GM18909 (cell line): ENCODE measurements at regions not wholly inside any gene's neighbourhood (a gene's known extent, or its start where the extent isn't known, plus 50 kb on each side); places are given as distances from the start of the nearest gene placed in this dataset.

ENCODE experiments used
- ATAC-seq: cut with Tn5 transposase; IDR thresholded peaks from one replicate; pipeline ENCODE4 v1.9.1; 2021; ENCODE audit warnings: mild to moderate bottlenecking; ENCODE audit not compliant: unreplicated experiment, poor library complexity

DNA sequence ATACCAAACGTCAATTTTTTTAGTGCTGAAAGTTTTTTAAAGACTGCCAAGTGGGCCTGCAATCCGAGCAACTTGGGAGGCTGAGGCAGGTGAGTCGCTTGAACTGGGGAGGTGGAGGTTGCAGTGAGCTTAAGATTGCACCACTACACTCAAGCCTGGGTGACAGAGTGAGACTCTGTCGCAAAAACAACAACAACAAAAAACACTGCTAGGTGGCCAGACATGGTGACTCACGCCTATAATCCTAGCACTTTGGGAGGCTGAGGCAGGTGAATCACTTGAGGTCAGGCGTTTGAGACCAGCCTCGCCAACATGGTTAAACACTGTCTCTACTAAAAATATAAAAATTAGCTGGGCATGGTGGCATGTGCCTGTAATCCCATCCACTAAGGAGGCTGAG lies 202.8 kb upstream of the COPS8 start:
- no peak for ATAC-seq

DNA sequence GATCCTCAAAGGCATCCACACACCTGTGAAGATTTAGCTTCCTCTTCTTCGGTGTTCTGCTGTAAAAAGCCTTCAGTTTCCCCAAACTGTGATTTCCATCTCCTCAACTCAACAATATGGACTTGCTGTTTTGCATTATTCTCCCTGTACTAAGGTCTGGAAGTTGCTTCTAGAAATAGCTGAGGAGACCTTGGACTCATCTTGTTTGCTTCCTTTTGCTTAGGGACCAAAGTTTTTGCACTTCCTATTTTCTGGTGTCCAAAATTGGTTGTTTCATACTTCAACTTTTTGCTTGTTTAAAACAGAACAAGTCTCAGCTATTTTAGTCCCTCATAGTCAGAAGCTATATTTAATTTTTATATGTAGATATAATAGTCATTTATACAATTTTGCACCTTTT lies 201.9 kb upstream of the COPS8 start:
- ATAC-seq: no peak

DNA sequence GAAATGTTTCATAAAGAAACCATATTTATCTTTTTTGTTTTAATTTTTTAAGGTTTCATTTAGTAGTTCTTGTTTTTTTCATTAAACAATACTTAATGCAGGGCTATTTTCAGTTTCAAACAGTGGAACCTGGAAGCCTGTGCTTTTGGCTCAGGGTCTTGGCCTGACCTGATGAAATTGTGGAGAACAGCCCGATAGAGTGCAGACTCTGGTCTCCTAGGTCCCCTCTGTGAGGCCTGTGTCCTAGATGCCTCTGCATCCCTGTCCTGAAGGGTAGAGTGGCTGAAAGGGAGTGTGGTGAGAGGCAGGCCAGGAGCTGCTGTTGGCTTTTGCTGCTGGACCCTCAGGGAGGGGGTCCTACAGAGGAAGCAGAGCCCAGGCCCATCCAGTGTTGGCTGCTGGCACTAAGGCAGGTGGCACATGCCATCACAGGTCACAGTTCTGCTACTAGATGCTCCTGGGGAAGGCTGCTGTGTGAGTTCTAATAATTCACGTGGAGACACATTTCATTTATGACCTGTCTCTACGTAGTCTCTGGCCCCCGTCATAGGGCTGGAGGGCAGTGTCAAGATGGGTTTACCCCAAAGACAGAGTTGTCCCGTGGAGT lies 201.0 kb upstream of the COPS8 start:
- ATAC-seq: no peak

DNA sequence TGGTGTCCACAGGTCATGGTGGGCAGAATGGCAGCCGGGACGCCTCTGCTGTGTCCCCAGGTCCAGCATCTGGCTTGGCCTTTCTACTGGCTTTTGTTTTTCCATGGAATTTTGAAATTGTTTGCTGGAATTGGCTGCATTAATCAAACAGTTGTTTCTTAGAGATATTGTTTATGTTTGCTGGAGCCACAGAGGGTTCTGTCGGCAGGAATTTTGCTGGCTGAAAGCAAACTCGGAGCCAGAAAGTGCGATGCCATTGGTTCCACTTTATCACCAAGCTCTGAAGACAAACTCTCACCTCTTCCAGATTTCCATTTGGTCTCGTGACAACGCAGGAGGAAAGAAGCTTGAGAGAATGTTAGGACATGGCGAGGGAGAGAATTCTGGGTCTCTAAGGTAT lies 199.2 kb upstream of the COPS8 start:
- ATAC-seq: no peak

DNA sequence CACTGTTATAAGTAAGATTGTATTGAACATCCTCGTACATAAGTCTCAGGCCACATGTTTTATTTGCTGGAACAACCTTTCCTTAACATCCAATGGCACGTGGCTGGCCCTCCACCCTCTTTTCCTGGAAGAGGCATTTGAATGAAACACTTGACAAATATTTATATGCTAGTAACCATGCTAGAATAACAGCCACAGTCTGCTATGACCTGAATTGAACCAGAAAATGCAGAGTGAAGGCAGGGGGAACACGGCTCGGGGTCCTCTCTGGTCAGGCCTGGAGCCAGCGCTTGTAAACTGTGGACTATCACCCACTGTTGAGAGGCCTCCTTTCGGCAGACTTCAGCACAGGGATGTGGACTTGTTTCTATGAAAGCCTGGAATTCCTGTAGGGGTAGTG lies 198.2 kb upstream of the COPS8 start:
- ATAC-seq: no peak

DNA sequence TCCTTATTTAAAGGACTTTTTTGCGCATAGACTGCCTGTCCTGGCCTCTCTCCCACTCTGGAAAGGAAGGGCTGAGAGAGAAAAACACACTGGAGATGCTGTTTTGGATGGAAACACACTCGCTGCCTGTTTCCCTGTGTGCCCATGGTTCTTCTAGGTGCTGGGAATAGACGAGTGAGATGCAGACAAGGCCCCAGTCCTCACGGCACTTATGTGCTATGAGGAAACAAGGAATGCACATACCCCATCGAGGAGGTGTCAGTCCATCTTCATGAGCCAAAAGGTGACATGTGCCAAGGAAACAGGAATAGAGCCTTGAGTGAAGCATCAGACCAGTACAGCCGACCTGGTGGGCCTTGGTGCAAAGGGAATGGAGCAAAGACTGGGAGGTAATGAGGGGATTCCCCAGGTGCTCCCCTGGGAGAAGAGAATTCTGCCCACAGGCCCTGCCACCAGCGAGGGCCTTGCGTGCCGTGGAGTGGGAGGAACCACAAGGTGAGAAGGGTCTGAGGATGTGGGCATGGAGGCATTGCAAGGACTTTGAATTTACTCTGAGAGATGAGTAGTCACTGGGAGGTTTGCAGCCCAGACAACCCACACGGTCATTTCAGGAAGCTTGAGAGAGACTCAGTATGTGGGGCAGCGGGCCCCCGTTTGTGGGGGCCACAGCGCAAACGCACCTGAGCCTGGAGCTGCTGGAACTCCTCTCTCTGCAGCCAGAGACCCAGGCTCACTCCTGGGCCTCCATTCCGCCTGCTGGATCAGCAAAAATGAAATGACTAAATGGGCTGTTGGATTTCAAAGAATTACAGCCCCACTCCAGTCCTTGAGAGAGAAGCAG lies 197.5 kb upstream of the COPS8 start:
- ATAC-seq: no peak

DNA sequence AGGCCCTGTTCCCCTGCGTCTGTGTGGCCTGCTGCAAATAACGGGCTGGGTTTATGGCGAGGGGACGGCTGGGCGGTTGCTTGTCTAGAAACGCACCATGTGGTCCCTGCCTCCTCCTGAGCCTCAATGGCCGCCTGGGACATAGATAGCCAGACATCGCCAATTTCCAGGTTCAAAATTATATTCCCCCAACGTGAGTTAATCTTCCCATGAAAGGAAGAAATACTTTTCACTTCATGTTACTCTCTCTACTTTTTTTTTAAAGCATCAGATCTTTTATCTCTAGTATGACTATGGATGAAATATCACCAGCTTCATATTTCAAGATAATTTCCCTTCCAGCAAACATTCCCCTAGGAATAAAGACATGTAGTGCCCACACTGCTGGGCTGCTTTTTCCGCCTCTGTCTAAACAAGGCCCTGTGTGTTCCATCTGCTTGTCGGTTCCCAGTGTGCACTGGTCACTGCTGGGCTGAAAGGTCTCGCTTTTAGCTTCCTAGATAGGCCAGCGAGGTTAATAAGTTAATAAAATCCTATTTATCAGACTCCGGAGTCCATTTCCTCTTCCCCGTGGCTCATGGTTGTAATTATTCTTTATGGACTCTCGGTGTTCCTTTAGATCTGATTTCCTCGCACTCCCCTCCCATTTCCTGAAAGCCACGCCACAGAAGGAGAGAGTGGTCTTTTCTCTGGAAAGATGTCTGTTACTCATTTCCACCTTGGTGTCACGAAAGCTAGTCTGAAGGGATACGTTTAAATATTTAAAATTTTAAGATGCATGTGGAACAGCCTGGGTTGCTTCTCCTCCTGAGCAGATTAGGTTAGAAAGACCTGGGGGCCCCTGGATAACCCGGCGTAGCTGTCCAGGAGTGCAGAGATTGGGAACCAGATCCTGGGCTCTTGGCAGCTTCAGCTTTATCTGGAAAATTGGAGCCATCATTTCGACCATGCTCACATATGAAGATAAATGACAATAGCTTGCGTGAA lies 196.6 kb upstream of the COPS8 start:
- ATAC-seq: no peak

DNA sequence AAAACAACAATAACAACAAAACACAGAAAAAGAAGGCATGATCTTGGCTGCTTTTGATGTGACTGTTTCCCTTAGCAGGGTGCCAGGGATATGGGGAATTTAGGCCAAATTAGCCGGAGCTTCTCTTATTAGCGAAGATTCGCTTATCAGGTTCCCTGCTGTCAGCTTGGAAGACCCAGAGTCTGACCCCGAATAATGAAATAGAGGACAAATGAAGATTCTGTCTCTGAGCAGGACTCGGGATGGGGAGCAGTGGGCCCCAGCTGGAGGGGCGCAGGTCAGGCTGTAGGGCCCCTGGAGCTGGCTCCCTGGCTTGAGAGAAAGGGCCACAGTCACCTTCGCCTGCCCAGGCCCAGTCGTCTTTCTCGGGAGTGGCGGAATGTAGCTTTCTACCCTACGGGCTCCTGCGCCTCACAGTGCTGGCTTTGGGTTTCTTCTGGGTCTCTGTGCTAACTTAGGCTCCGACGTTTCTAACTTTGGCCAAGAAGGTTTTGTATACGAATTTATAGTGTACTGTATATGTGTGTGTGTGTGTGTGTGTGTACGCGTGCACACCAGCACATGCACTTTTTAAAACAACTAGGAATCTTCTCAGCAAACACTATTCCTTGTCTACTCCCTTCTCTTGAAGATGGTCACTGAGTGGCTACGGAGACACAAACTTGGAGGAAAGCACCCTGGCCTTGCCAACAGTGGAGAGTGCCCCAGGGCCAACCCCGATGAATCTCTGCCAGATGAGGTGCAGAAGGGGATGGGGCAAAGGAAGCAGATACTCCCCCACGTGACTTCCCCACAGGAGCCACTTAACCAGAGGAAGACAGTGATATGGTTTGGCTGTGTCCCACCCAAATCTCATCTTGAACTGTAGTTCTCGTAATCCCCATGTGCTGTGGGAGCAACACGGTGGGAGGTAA lies 195.6 kb upstream of the COPS8 start:
- ATAC-seq: no peak

DNA sequence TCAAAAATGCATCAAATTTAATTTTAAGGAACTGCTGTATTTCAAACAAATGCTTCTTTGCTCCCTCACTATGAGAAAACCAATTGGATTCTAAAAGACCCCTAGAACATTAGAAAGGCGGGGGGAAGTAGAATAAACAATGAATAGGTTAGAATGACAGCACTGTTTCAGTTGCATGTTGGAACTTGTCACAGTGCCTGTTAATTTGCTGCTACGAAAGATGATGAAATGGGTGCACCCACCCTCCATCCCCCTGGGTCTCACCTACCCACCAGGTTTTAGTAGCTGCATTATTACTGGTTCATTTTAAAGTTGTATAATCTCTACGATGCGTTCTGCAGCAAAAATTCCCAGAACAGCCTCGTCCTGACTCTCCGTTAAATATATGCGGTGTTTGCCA lies 193.0 kb upstream of the COPS8 start:
- ATAC-seq: no peak

DNA sequence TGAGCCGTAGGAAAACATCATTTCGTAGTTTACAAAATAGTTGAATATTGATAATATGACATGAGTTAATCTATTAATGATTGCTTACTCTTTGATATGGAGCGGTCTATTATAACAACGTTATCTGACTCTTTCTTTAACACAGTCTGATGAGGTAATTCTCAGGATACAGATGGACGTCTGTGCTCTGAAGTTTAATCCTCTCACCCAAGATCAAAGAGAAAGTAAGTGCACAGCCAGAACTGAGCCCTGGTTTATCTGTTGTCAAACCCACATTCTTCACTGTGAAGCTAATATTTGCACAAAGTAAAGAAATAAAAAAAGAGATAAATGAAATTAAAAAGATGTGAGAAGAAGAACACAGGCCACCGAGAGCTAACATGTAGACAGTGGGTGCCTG lies 190.9 kb upstream of the COPS8 start:
- no peak for ATAC-seq

DNA sequence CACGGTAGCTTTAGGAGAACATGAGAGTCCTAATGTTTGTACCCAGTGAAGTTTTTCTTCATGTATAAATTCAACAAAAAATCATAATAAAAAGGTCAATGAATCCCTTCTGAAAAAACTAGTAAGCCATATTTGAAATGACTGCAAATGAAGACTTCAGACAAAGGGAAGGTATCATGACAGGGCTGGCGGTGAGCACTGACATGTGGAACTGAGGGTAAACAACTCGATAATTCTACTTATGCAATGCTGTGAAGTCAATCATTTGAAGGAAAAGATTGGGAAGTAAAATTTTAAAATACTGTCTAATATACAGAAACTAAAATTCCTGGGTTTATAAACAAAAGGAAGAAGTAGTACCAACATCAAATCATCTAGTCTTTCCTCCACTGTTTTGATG lies 190.2 kb upstream of the COPS8 start:
- no peak for ATAC-seq

DNA sequence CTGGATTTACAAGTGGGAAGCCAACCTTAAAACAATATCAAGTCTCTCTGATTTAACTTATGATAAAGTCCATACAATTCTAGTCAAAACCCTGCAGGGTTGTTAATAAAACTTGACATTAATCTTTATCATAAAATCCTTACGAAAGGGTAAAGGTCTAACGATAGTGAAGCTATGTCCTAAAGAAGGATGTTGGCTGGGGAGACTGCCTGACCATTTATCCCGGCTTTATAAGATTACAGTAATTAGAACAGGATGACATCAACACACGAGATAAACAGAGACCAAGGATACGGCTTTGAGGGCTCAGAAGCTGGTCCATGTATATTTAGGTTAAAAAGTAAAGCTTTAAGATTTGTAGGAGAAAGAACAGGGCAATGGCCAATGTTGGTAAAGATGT lies 189.0 kb upstream of the COPS8 start:
- no peak for ATAC-seq

DNA sequence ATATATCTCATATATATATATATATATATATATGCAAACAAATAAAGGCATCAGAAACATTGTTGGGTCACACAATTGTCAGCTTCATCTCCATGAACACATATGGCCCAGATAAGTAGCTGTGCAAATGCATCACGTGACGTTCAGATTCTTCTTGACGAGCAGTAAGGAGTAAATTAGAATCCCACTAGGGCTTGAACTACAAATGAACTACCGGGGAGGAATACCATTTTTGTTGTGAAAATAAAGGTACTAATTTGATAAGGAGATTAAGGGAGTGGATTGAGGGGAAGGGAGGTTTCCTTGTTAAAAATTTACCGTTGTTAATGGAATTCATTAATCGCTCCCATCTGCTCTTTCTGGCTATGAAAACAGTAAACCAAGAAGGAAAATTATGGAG lies 186.5 kb upstream of the COPS8 start:
- no peak for ATAC-seq

DNA sequence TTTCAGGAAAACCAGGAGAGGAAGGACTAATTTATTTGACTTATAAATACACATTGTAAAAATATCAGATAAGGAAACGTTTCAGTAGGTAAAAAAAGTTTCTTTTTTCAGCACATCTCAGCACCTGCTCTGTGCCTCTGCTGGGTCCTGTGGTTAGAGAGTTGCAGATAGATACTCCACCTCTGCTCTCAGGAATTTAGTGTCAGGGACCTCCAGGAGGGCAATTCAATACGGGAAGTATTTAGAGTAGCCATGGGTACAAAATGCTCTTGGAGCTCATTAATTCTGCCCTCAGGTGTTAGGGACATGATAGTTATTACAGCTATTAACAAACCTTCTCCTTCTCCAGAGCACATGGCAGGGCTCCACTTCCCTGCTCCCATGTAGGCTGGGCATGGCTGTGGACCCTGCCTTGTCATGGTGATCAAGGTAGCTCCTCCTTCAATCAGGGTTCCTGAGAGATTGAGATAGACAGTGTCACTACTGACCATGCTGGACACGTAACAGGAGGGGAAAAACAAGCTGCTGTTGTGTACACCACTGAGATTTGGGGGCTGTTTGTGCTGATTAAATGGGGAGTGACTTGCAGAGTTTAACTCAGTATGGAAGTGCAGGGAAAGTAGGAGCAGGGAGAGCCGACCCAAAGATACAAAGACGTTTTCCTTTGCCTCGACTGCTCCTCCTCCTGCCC lies 185.6 kb upstream of the COPS8 start:
- ATAC-seq: no peak

DNA sequence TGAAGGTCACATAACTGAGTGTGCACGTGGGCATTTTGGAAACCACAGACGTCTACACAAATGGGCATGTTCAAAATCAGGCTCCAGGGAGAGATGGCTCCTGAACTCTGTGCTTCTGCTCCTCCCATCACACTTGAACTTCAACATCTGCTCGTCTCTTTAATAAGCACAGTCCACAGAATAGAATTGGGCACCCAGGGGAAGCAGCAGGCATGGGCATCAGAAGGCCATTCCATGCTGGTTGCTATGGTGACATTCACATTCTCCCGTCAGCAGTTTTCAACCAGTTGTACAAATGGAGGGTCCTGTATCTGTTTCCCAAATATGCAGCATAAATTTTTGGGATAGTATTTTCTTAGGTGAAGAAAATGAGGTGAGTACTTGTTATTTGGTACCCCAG lies 183.7 kb upstream of the COPS8 start:
- no peak for ATAC-seq

DNA sequence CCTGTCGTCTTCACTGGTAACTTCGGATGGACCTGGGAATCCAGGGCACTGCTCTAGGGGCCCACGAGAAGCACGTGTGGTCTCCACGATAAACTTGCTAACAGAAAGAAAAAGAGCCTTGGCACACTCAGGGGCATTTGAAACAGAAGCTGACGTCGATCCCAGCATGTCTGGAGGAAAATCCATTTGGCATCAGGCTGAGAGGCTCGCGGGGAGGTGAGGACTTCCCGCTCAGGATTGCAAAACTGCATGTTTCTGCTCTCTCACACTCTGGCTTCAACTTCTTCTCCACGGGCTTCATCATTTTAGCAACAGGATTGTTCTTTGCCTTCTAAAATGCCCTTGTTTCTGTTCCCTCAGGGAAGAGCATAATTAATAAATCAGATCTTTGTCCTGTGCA lies 181.7 kb upstream of the COPS8 start:
- no peak for ATAC-seq

DNA sequence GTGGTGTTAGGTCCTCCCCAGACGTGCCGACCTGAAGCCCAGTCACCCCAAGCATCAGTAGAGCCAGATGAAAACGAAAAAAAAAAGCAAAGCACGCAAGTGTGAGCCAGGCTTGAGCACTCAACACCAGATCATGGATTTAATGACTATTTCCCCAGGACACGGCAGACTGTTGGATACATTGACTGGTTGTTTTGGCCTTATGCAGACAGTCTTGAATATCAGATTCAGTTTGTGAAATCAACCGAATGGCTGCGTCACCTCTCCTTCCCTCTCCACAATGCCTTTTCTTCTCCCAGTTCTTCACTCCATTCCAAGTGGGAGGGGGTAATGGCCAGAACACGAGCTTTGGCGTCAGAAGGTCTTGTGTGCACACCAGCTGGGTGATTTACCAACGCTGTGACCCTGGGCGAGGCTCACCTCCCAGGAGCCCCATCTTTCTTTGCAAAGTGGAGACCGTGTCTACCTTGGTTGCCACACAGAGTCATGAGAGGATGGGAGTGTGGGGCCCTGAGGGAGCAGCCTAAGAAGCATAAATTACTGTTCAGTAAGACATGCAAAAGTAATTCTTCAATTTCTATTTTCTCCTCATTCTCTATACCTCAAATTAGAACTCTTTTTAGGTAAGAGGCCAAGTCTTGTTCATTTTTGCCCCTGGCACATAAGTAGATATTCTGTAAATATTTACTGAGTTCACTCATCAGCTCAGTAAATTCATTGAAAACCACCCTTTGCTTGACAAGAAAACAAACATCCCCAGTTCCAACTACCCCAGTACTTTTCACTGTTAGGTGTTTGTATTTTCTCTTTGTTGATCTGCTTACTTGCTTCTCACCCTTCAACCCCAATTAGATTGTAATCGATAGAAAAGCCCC lies 181.1 kb upstream of the COPS8 start:
- ATAC-seq: no peak

DNA sequence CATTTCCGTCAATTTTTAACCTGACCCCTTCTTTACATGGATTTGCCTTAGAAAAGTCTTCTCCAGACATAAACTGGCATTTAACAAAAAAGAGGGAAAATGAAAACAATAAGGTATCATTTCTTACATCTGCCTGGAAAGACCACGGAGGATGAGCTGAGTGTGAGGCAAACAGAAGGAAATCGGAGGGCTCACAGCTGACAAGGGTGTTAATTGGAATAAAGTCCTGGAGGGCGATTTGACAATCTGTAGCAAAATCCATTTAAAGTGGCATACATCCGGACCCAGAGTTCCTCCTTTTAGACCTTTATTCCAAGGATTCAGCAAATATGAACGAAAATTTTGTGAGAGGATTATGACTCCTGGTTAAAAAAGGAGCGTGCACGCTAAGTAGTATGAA lies 179.7 kb upstream of the COPS8 start:
- no peak for ATAC-seq
